H9 (cell line): ENCODE measurements at regions not wholly inside any gene's neighbourhood (a gene's known extent, or its start where the extent isn't known, plus 50 kb on each side); places are given as distances from the start of the nearest gene placed in this dataset.
"Not testable (repeated sequence)": the region's sequence is repeated elsewhere in the genome, so short reads cannot be mapped to it uniquely, and the experiment has no call there.

ENCODE experiments used
- DNase-seq: peaks from one replicate; pipeline ENCODE4 v3.0.0-alpha.2; 2017
- H2AFZ ChIP-seq: one replicate; pipeline ENCODE4 v1.6.1; 2013; ENCODE audit warnings: mild to moderate bottlenecking, low read length, control low read depth, moderate library complexity
- H2AK5ac ChIP-seq: 2 replicates; pipeline ENCODE4 v1.6.1; 2013; ENCODE audit warnings: low read length, control low read depth, mixed read lengths; ENCODE audit not compliant: insufficient read length
- H2BK120ac ChIP-seq: one replicate; pipeline ENCODE4 v1.6.1; 2013; ENCODE audit warnings: low read depth, mild to moderate bottlenecking, low read length, control low read depth, inconsistent platforms; ENCODE audit not compliant: poor library complexity, severe bottlenecking
- H2BK12ac ChIP-seq: 2 replicates; pipeline ENCODE4 v1.6.1; 2013; ENCODE audit warnings: low read length, control low read depth, mixed read lengths, low read depth; ENCODE audit not compliant: insufficient read length
- H2BK15ac ChIP-seq: 2 replicates; pipeline ENCODE4 v1.6.1; 2013; ENCODE audit warnings: low read depth, low read length, control low read depth
- H2BK20ac ChIP-seq: one replicate; pipeline ENCODE4 v1.6.1; 2013; ENCODE audit warnings: low read depth, mild to moderate bottlenecking, low read length, control low read depth, inconsistent platforms; ENCODE audit not compliant: poor library complexity, severe bottlenecking
- H2BK5ac ChIP-seq: 2 replicates; pipeline ENCODE4 v1.6.1; 2013; ENCODE audit warnings: low read length, control low read depth, mixed read lengths; ENCODE audit not compliant: insufficient read length
- H3K14ac ChIP-seq: 2 replicates; pipeline ENCODE4 v1.6.1; 2013; ENCODE audit warnings: low read length, control low read depth; ENCODE audit not compliant: insufficient read depth
- H3K18ac ChIP-seq: 2 replicates; pipeline ENCODE4 v1.6.1; 2013; ENCODE audit warnings: low read depth, mild to moderate bottlenecking, mixed read lengths, low read length, control low read depth; ENCODE audit not compliant: insufficient read length
- H3K23ac ChIP-seq: 2 replicates; pipeline ENCODE4 v1.6.1; 2013; ENCODE audit warnings: low read length, control low read depth, mixed read lengths, low read depth; ENCODE audit not compliant: insufficient read length
- H3K23me2 ChIP-seq: 2 replicates; pipeline ENCODE4 v1.6.1; 2013; ENCODE audit warnings: low read depth, mild to moderate bottlenecking, mixed read lengths, low read length, control low read depth; ENCODE audit not compliant: insufficient read length, poor library complexity, severe bottlenecking
- H3K27ac ChIP-seq: 2 replicates; pipeline ENCODE4 v1.5.1; 2013; ENCODE audit warnings: low read length, control low read depth, mixed read lengths, low read depth; ENCODE audit not compliant: insufficient read length
- H3K27me3 ChIP-seq: 2 replicates; pipeline ENCODE4 v1.6.1; 2013; ENCODE audit warnings: low read length, control low read depth, inconsistent platforms; ENCODE audit not compliant: insufficient read depth
- H3K4ac ChIP-seq: 2 replicates; pipeline ENCODE4 v1.6.1; 2013; ENCODE audit warnings: low read depth, mild to moderate bottlenecking, control low read depth, inconsistent platforms, low read length, moderate library complexity
- H3K4me1 ChIP-seq: 2 replicates; pipeline ENCODE4 v1.6.1; 2013; ENCODE audit warnings: low read length, control low read depth, inconsistent platforms; ENCODE audit not compliant: insufficient read depth
- H3K4me2 ChIP-seq: 2 replicates; pipeline ENCODE4 v1.6.1; 2013; ENCODE audit warnings: low read length, control low read depth, mixed read lengths; ENCODE audit not compliant: insufficient read length, insufficient read depth
- H3K56ac ChIP-seq: 2 replicates; pipeline ENCODE4 v1.6.1; 2013; ENCODE audit warnings: low read depth, mild to moderate bottlenecking, mixed read lengths, low read length, control low read depth; ENCODE audit not compliant: insufficient read length
- H3K79me1 ChIP-seq: 2 replicates; pipeline ENCODE4 v1.6.1; 2013; ENCODE audit warnings: low read depth, mild to moderate bottlenecking, moderate library complexity, low read length, control low read depth, inconsistent platforms; ENCODE audit not compliant: insufficient read depth, poor library complexity, severe bottlenecking
- H3K79me2 ChIP-seq: 2 replicates; pipeline ENCODE4 v1.6.1; 2013; ENCODE audit warnings: low read length, control low read depth, inconsistent platforms; ENCODE audit not compliant: insufficient read depth
- H3K9ac ChIP-seq: 2 replicates; pipeline ENCODE4 v1.6.1; 2013; ENCODE audit warnings: low read length, control low read depth, mixed read lengths; ENCODE audit not compliant: insufficient read length; ENCODE audit errors: extremely low read depth
- H3K9me3 ChIP-seq: one replicate; pipeline ENCODE4 v1.6.1; 2013; ENCODE audit warnings: low read depth, low read length, inconsistent platforms; ENCODE audit not compliant: control insufficient read depth
- H3T11ph ChIP-seq: one replicate; pipeline ENCODE4 v1.6.1; 2013; ENCODE audit warnings: mild to moderate bottlenecking, low read length, control low read depth, inconsistent platforms
- H4K20me1 ChIP-seq: one replicate; pipeline ENCODE4 v1.6.1; 2013; ENCODE audit not compliant: control insufficient read depth, insufficient read length, insufficient read depth
- H4K5ac ChIP-seq: 2 replicates; pipeline ENCODE4 v1.6.1; 2013; ENCODE audit warnings: low read depth, mild to moderate bottlenecking, mixed read lengths, low read length, control low read depth; ENCODE audit not compliant: insufficient read length
- H4K8ac ChIP-seq: replicated peaks from 2 replicates; pipeline ENCODE4 v1.6.1; 2013; ENCODE audit warnings: low read length, control low read depth, mixed read lengths, low read depth; ENCODE audit not compliant: insufficient read length
- H4K91ac ChIP-seq: 2 replicates; pipeline ENCODE4 v1.6.1; 2013; ENCODE audit warnings: low read depth, mild to moderate bottlenecking, moderate library complexity, mixed read lengths, low read length, control low read depth; ENCODE audit not compliant: insufficient read length
- H3K27ac Mint-ChIP-seq, 3 experiments: 2 replicates in 2 of 3; 3 replicates in 1 of 3; pipeline ENCODE4 v1.8.0; 2020 to 2021; ENCODE audit warnings: mixed read lengths in 3 of 3, mild to moderate bottlenecking in 1 of 3, moderate library complexity in 1 of 3
- H3K27me3 Mint-ChIP-seq: 2 replicates; pipeline ENCODE4 v1.8.0; 2021; ENCODE audit warnings: low read depth, mild to moderate bottlenecking, moderate library complexity, mixed read lengths
- H3K36me3 Mint-ChIP-seq, 3 experiments: 2 replicates in 2 of 3; 3 replicates in 1 of 3; pipeline ENCODE4 v1.8.0; 2020 to 2021; ENCODE audit warnings: low read depth in 3 of 3, mixed read lengths in 3 of 3; ENCODE audit not compliant: insufficient read depth in 1 of 3
- H3K4me1 Mint-ChIP-seq, 2 experiments: 2 replicates each; pipeline ENCODE4 v1.8.0; 2020; ENCODE audit warnings: mixed read lengths in 2 of 2
- H3K4me3 Mint-ChIP-seq, 2 experiments: 2 replicates in 1 of 2; 3 replicates in 1 of 2; pipeline ENCODE4 v1.8.0; 2020 to 2021; ENCODE audit warnings: mild to moderate bottlenecking in 2 of 2, mixed read lengths in 2 of 2, moderate library complexity in 1 of 2
- H3K9me3 Mint-ChIP-seq, 2 experiments: 2 replicates in 1 of 2; 3 replicates in 1 of 2; pipeline ENCODE4 v1.8.0; 2020; ENCODE audit warnings: mild to moderate bottlenecking in 2 of 2, mixed read lengths in 2 of 2, moderate library complexity in 1 of 2
- WGBS: extraction: QIAGEN DNeasy Blood & Tissue Kit; methylation state at CpG from one replicate; pipeline ENCODE4 v1.1.7; 2013; ENCODE audit warnings: missing lambda C conversion rate, low lambda C conversion rate, mixed read lengths; ENCODE audit not compliant: insufficient read length; ENCODE audit errors: extremely low coverage; 5-methylcytosine and 5-hydroxymethylcytosine counted together

- not testable (repeated sequence) for H3K79me2 ChIP-seq, H2BK120ac ChIP-seq, H2AFZ ChIP-seq, H3K14ac ChIP-seq, H2BK12ac ChIP-seq, H3K4ac ChIP-seq, H4K91ac ChIP-seq, H2BK15ac ChIP-seq, H3K4me2 ChIP-seq, H3K36me3 Mint-ChIP-seq, H3K56ac ChIP-seq, H4K5ac ChIP-seq, H2AK5ac ChIP-seq, H3K27me3 Mint-ChIP-seq, H3K18ac ChIP-seq, H3K27me3 ChIP-seq, H3K27ac Mint-ChIP-seq, H3K79me1 ChIP-seq, H3T11ph ChIP-seq, H3K23me2 ChIP-seq, H3K4me1 Mint-ChIP-seq, H3K9ac ChIP-seq, H2BK20ac ChIP-seq, H4K20me1 ChIP-seq, H2BK5ac ChIP-seq, H3K9me3 ChIP-seq, H3K4me3 Mint-ChIP-seq, H3K23ac ChIP-seq, H4K8ac ChIP-seq, H3K4me1 ChIP-seq, DNase-seq, H3K27ac ChIP-seq
- peaks cover 10 to 17% of the 10 kb centered on the region in 2 experiments for H3K9me3 Mint-ChIP-seq
- WGBS: no CpG with 5 or more reads among the region's 3 CpGs
Observed at GRCh38 chr2:89948102-89948501, 1256.6 kb downstream of the RPIA start.

- not testable (repeated sequence) for H2BK20ac ChIP-seq, H4K20me1 ChIP-seq
- no CpG with 5 or more reads among the region's 2 CpGs for WGBS
Observed at GRCh38 chr2:89950807-89951206, 1259.3 kb downstream of the RPIA start.

More at GRCh38 chr2:89950807-89951206, 1259.3 kb downstream of the RPIA start:
- not testable (repeated sequence) for H3K79me1 ChIP-seq, H4K91ac ChIP-seq, H3K14ac ChIP-seq, H2AK5ac ChIP-seq, DNase-seq, H3K4ac ChIP-seq, H3K79me2 ChIP-seq, H3K4me3 Mint-ChIP-seq, H3K27ac Mint-ChIP-seq, H3K4me1 ChIP-seq, H4K5ac ChIP-seq, H3K36me3 Mint-ChIP-seq, H2BK12ac ChIP-seq, H3K4me1 Mint-ChIP-seq, H2BK5ac ChIP-seq, H3K56ac ChIP-seq, H3K9ac ChIP-seq, H2BK120ac ChIP-seq, H3K27me3 Mint-ChIP-seq, H3T11ph ChIP-seq, H3K27me3 ChIP-seq, H3K23me2 ChIP-seq, H4K8ac ChIP-seq, H3K9me3 ChIP-seq, H3K4me2 ChIP-seq, H3K27ac ChIP-seq, H2AFZ ChIP-seq, H2BK15ac ChIP-seq, H3K18ac ChIP-seq, H3K23ac ChIP-seq
- peaks cover 17 to 23% of the 10 kb centered on the region in 2 experiments for H3K9me3 Mint-ChIP-seq
